Transverse colon (tissue), 3 donors: ENCODE measurements at regions not wholly inside any gene's neighbourhood (a gene's known extent, or its start where the extent isn't known, plus 50 kb on each side); places are given as distances from the start of the nearest gene placed in this dataset.

Experiments used
- CTCF ChIP-seq, 5 experiments: fragments of 200-600 bp in 3 of 5; fragments of 450-650 bp in 2 of 5; sonication (generic) in 3 of 5; IDR thresholded peaks; 1 replicate in 2 of 5; 2 replicates in 3 of 5; pipeline ENCODE4 v1.5.1; 2016 to 2017; ENCODE audit warnings: antibody characterized with exemption in 5 of 5, inconsistent platforms in 3 of 5, mild to moderate bottlenecking in 2 of 5, moderate library complexity in 1 of 5
- EP300 ChIP-seq: sonication (generic); formaldehyde crosslinking; IDR thresholded peaks from one replicate; pipeline ENCODE4 v1.6.1; 2017; ENCODE audit warnings: antibody characterized with exemption, low read depth
- POLR2A ChIP-seq: fragments of 450-650 bp; IDR thresholded peaks from one replicate; pipeline ENCODE4 v1.6.1; 2016; ENCODE audit warnings: antibody characterized with exemption, mild to moderate bottlenecking, moderate library complexity

- TF ChIP-seq POLR2A (no peak), CTCF (IDR thresholded peaks at IDR 0.05) (no peak), EP300 (no peak)
These were observed 297.3 kb upstream of the FAR2 start for GRCh38 chr12:28851781-28852180.
